RPMI8226 (cell line): ENCODE measurements at regions not wholly inside any gene's neighbourhood (a gene's known extent, or its start where the extent isn't known, plus 50 kb on each side); places are given as distances from the start of the nearest gene placed in this dataset.
A peak's percentile ranks its signal among the peaks of the same experiment; 100 is the strongest.
"Not testable (repeated sequence)": the region's sequence is repeated elsewhere in the genome, so short reads cannot be mapped to it uniquely, and the experiment has no call there.

Experiments used
- DNase-seq: peaks from one replicate; pipeline ENCODE4 v3.0.0-alpha.2; 2015

- no peak for DNase-seq
These were observed 171.4 kb downstream of the EDEM1 start for GRCh38 chr3:5358911-5359310.

GRCh38 chr3:5360453-5360852 lies 172.9 kb downstream of the EDEM1 start:
- no peak for DNase-seq

- no peak for DNase-seq
These were observed 179.2 kb downstream of the EDEM1 start for GRCh38 chr3:5366746-5367145.

GRCh38 chr3:5371555-5371954 lies 184.0 kb downstream of the EDEM1 start:
- DNase-seq = not testable (repeated sequence)

GRCh38 chr3:5376761-5377160 lies 189.3 kb downstream of the EDEM1 start:
- peak; percentile 79 for DNase-seq

- DNase-seq = not testable (repeated sequence)
These were observed 191.8 kb downstream of the EDEM1 start for GRCh38 chr3:5379266-5379665.

- not testable (repeated sequence) for DNase-seq
These were observed 196.2 kb downstream of the EDEM1 start for GRCh38 chr3:5383486-5384263.

- peak; percentile 6 for DNase-seq
These were observed 197.2 kb downstream of the EDEM1 start for GRCh38 chr3:5384557-5385236.

- no peak for DNase-seq
These were observed 200.6 kb downstream of the EDEM1 start for GRCh38 chr3:5388091-5388490.

- DNase-seq = no peak
These were observed 201.6 kb downstream of the EDEM1 start for GRCh38 chr3:5389057-5389456.

- no peak for DNase-seq
These were observed 202.7 kb downstream of the EDEM1 start for GRCh38 chr3:5390221-5390620.

GRCh38 chr3:5390936-5391625 lies 203.6 kb downstream of the EDEM1 start:
- DNase-seq = no peak

- no peak for DNase-seq
These were observed 213.5 kb downstream of the EDEM1 start for GRCh38 chr3:5401002-5401401.

GRCh38 chr3:5404718-5405117 lies 217.2 kb downstream of the EDEM1 start:
- no peak for DNase-seq

- DNase-seq = no peak
These were observed 224.3 kb downstream of the EDEM1 start for GRCh38 chr3:5411786-5412185.

GRCh38 chr3:5423076-5423475 lies 235.6 kb downstream of the EDEM1 start:
- DNase-seq = no peak

- no peak for DNase-seq
These were observed 236.0 kb downstream of the EDEM1 start for GRCh38 chr3:5423523-5423922.

GRCh38 chr3:5425371-5425770 lies 237.9 kb downstream of the EDEM1 start:
- no peak for DNase-seq

- DNase-seq = peak; percentile 82
These were observed 238.8 kb downstream of the EDEM1 start for GRCh38 chr3:5426094-5426883.

GRCh38 chr3:5427021-5427420 lies 239.5 kb downstream of the EDEM1 start:
- no peak for DNase-seq

- no peak for DNase-seq
These were observed 240.4 kb downstream of the EDEM1 start for GRCh38 chr3:5427938-5428337.

- no peak for DNase-seq
These were observed 241.4 kb downstream of the EDEM1 start for GRCh38 chr3:5428607-5429516.
